ENCODE measurements at regions not wholly inside any gene's neighbourhood (a gene's known extent, or its start where the extent isn't known, plus 50 kb on each side); places are given as distances from the start of the nearest gene placed in this dataset.

DNA sequence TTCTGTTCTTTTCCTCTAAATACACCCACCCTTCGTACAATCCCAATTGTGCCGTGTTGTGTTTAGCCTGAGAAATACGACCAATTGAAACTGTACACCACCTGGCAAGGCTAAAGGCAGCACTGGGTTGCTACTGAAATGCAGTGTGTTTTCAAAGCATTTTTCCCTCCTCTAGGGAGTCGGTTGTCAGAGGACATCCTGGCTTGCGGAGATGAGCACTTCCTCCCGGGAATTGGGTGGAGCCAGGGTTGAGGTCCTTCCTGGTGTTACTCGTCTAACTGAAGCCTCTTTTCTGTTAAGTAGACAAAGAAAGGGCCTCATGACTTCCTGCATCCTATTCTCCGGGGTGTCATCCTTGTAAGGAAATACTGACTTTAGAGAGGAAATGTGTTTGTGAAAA is 133.5 kb downstream of the MTPAP start:
- no TSS peak for BruUV-seq (replicated peaks)
- intact Hi-C loops (cut with micrococcal nuclease; ENCODE audit: unreplicated experiment): no loop called here
- POLR2A ChIA-PET: interaction anchor here (0.9 kb wide), 1 partner anchor 8 kb away, joined by 3 read pairs; no protein-coding TSS in a partner anchor
- DNase-seq (ENCODE audit: low spot score): no peak
- CTCF ChIA-PET (ENCODE audit: unreplicated experiment): no interaction called here
- H3K27ac ChIP-seq (ENCODE audit: low read depth, low read length, poor library complexity, severe bottlenecking): no peak overlapping the region
- no peaks in the 10 kb centered on the region for H3K36me3 ChIP-seq (ENCODE audit: insufficient read depth, low read length)
- H3K9me3 ChIP-seq (ENCODE audit: low read length): no peaks in the 10 kb centered on the region
- H3K4me1 ChIP-seq (ENCODE audit: insufficient read depth, low read length, poor library complexity, severe bottlenecking): peaks cover 19% of the 10 kb centered on the region
- no peak overlapping the region for H3K4me2 ChIP-seq (ENCODE audit: low read length)
- no peaks in the 10 kb centered on the region for H3K9me2 ChIP-seq (ENCODE audit: insufficient read depth, low read length)
- H3K4me3 ChIP-seq (ENCODE audit: low read depth, low read length, poor library complexity, severe bottlenecking): no peak overlapping the region
- no peaks in the 10 kb centered on the region for H3K79me2 ChIP-seq (ENCODE audit: insufficient read depth, low read depth, low read length)
- no peak overlapping the region for H2AFZ ChIP-seq (ENCODE audit: low read length)
- no peaks in the 10 kb centered on the region for H4K20me1 ChIP-seq (ENCODE audit: insufficient read depth, low read length)
- no peak for TF ChIP-seq EZH2phosphoT487 (IDR thresholded peaks at IDR 0.05; ENCODE audit: borderline replicate concordance, low read depth, low read length)
- TF ChIP-seq, protein P1, sequence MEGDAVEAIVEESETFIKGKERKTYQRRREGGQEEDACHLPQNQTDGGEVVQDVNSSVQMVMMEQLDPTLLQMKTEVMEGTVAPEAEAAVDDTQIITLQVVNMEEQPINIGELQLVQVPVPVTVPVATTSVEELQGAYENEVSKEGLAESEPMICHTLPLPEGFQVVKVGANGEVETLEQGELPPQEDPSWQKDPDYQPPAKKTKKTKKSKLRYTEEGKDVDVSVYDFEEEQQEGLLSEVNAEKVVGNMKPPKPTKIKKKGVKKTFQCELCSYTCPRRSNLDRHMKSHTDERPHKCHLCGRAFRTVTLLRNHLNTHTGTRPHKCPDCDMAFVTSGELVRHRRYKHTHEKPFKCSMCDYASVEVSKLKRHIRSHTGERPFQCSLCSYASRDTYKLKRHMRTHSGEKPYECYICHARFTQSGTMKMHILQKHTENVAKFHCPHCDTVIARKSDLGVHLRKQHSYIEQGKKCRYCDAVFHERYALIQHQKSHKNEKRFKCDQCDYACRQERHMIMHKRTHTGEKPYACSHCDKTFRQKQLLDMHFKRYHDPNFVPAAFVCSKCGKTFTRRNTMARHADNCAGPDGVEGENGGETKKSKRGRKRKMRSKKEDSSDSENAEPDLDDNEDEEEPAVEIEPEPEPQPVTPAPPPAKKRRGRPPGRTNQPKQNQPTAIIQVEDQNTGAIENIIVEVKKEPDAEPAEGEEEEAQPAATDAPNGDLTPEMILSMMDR (conservative IDR thresholded peaks at IDR 0.05; ENCODE audit: low read length): no peak

DNA sequence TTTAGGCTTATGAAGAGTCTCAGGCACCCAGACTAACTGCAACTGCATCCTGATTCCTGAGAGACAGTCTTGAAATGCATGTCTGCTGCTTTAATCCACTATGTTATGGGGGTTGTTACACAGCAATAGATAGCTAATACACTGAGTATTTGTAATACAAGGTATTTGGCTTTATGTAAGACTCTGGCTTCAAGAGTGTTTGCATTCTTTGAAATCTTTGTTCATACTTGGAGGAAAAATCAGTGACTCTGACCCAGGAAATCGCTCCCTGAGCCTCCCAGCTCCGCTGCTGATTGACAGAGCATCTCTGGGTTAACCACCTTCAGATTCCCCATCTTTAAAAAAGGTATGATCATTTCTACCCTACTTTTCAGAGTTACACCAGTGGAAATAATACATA is 133.9 kb downstream of the MTPAP start:
- Histone ChIP-seq H3K9me2 (ENCODE audit: insufficient read depth, low read length) (no peaks in the 10 kb centered on the region), H3K4me3 (ENCODE audit: low read depth, low read length, poor library complexity, severe bottlenecking) (no peak overlapping the region), H4K20me1 (ENCODE audit: insufficient read depth, low read length) (no peaks in the 10 kb centered on the region), H3K4me1 (ENCODE audit: insufficient read depth, low read length, poor library complexity, severe bottlenecking) (peaks cover 14% of the 10 kb centered on the region), H3K4me2 (ENCODE audit: low read length) (no peak overlapping the region), H3K36me3 (ENCODE audit: insufficient read depth, low read length) (no peaks in the 10 kb centered on the region), H3K79me2 (ENCODE audit: insufficient read depth, low read depth, low read length) (no peaks in the 10 kb centered on the region), H3K27ac (ENCODE audit: low read depth, low read length, poor library complexity, severe bottlenecking) (no peak overlapping the region), H3K9me3 (ENCODE audit: low read length) (no peaks in the 10 kb centered on the region), H2AFZ (ENCODE audit: low read length) (0 out of 2 replicates have a peak overlapping the region, but pooled peaks have one; percentile 12)
- ChIA-PET CTCF (ENCODE audit: unreplicated experiment) (no interaction called here), POLR2A (no interaction called here)
- intact Hi-C loops (cut with micrococcal nuclease; ENCODE audit: unreplicated experiment): no loop called here
- BruUV-seq (replicated peaks): no TSS peak
- TF ChIP-seq EZH2phosphoT487 (IDR thresholded peaks at IDR 0.05; ENCODE audit: borderline replicate concordance, low read depth, low read length): no peak
- TF ChIP-seq, protein P1 (conservative IDR thresholded peaks at IDR 0.05; ENCODE audit: low read length): no peak
- DNase-seq (ENCODE audit: low spot score): no peak

- H3K4me2 ChIP-seq (ENCODE audit: low read length): no peak overlapping the region
- no peak overlapping the region for H3K27ac ChIP-seq (ENCODE audit: low read depth, low read length, poor library complexity, severe bottlenecking)
- ChIA-PET CTCF (ENCODE audit: unreplicated experiment) (no interaction called here), POLR2A (no interaction called here)
- TF ChIP-seq, protein P1 (conservative IDR thresholded peaks at IDR 0.05; ENCODE audit: low read length): no peak
- no peak for TF ChIP-seq EZH2phosphoT487 (IDR thresholded peaks at IDR 0.05; ENCODE audit: borderline replicate concordance, low read depth, low read length)
- no peaks in the 10 kb centered on the region for H3K4me1 ChIP-seq (ENCODE audit: insufficient read depth, low read length, poor library complexity, severe bottlenecking)
- H4K20me1 ChIP-seq (ENCODE audit: insufficient read depth, low read length): no peaks in the 10 kb centered on the region
- BruUV-seq (replicated peaks): no TSS peak
- no peaks in the 10 kb centered on the region for H3K79me2 ChIP-seq (ENCODE audit: insufficient read depth, low read depth, low read length)
- H3K9me3 ChIP-seq (ENCODE audit: low read length): no peaks in the 10 kb centered on the region
- H3K4me3 ChIP-seq (ENCODE audit: low read depth, low read length, poor library complexity, severe bottlenecking): no peak overlapping the region
- no peaks in the 10 kb centered on the region for H3K9me2 ChIP-seq (ENCODE audit: insufficient read depth, low read length)
- intact Hi-C loops (cut with micrococcal nuclease; ENCODE audit: unreplicated experiment): no loop called here
- no peak for DNase-seq (ENCODE audit: low spot score)
- H3K36me3 ChIP-seq (ENCODE audit: insufficient read depth, low read length): no peaks in the 10 kb centered on the region
- no peak overlapping the region for H2AFZ ChIP-seq (ENCODE audit: low read length)
These were observed 138.8 kb downstream of the MTPAP start for GRCh38 chr10:30210296-30210695.
